HCT116 (cell line): ENCODE measurements at regions not wholly inside any gene's neighbourhood (a gene's known extent, or its start where the extent isn't known, plus 50 kb on each side); places are given as distances from the start of the nearest gene placed in this dataset.
"Not testable (repeated sequence)": the region's sequence is repeated elsewhere in the genome, so short reads cannot be mapped to it uniquely, and the experiment has no call there.

Experiments used
- ATAC-seq: fragments of 200-7000 bp; cut with Tn5 transposase; 2 replicates; pipeline ENCODE4 v1.9.1; 2020; ENCODE audit warnings: mild to moderate bottlenecking, moderate library complexity
- BruUV-seq: library from RNA; stranded (reverse); fragments of 400-500 nt; replicated peaks from 2 replicates; lab custom pipeline; 2021; lab: Mats Ljungman, UMichigan
- CTCF ChIA-PET: fragments of 300-600 bp; sonication (Branson Sonifier 250); formaldehyde crosslinking; loops from one replicate; lab custom pipeline; 2021; ENCODE audit warnings: antibody characterized with exemption; lab: Charles Lee
- POLR2A ChIA-PET: fragments of 300-600, 350-600 bp; sonication (Branson Sonifier 250); formaldehyde crosslinking; loops from one replicate; lab custom pipeline; 2021; ENCODE audit warnings: antibody characterized with exemption; lab: Charles Lee
- RAD21 ChIA-PET, 2 experiments: fragments of 300-600 bp; sonication (Branson Sonifier 250); formaldehyde crosslinking; loops; one replicate each; lab custom pipeline; 2023; ENCODE audit warnings: low total read pairs in 2 of 2; ENCODE audit not compliant: uncharacterized antibody in 2 of 2, unreplicated experiment in 2 of 2, low non-redundant PET in 1 of 2; lab: Charles Lee
- DNase-seq: peaks from one replicate; pipeline ENCODE4 v3.0.0-alpha.2; 2010; ENCODE audit warnings: low read depth, low spot score
- H2AFZ ChIP-seq: fragments of 200-600 bp; shearing (Covaris generic), sonication (generic); 2 replicates; pipeline ENCODE4 v1.6.1; 2017; ENCODE audit warnings: low read depth, mixed run types, mixed read lengths, antibody characterized with exemption, low read length; ENCODE audit not compliant: poor library complexity, severe bottlenecking
- H3K27ac ChIP-seq: 2 replicates; pipeline ENCODE4 v1.5.1; 2012; ENCODE audit warnings: low read depth, low read length
- H3K27me3 ChIP-seq: fragments of 200-600 bp; sonication (generic); 2 replicates; pipeline ENCODE4 v1.6.1; 2016; ENCODE audit warnings: mixed run types, low read length, mixed read lengths; ENCODE audit not compliant: insufficient read depth
- H3K36me3 ChIP-seq, 2 experiments: fragments of 200-500 bp in 1 of 2; fragments of 200-600 bp in 1 of 2; sonication (Bioruptor generic) in 1 of 2; sonication (generic) in 1 of 2; 2 replicates each; pipeline versions ENCODE4 v1.5.1 to v1.6.1; 2014 to 2016; ENCODE audit warnings: low read length in 2 of 2, inconsistent platforms in 1 of 2, mixed read lengths in 1 of 2, mixed run types in 1 of 2; ENCODE audit not compliant: insufficient read depth in 2 of 2, control insufficient read depth in 1 of 2
- H3K4me1 ChIP-seq, 2 experiments: fragments of 200-600 bp in 1 of 2; sonication (generic) in 1 of 2; 2 replicates each; pipeline versions ENCODE4 v1.5.1 to v1.6.1; 2012 to 2017; ENCODE audit warnings: low read length in 2 of 2, inconsistent platforms in 1 of 2, mild to moderate bottlenecking in 1 of 2, mixed read lengths in 1 of 2, mixed run types in 1 of 2, moderate library complexity in 1 of 2; ENCODE audit not compliant: insufficient read depth in 2 of 2, control insufficient read depth in 1 of 2
- H3K4me2 ChIP-seq: fragments of 200-600 bp; sonication (generic); 2 replicates; pipeline ENCODE4 v1.6.1; 2017; ENCODE audit warnings: mixed run types, low read length, mixed read lengths
- H3K4me3 ChIP-seq, 2 experiments: fragments of 200-600 bp in 1 of 2; sonication (generic) in 1 of 2; replicated peaks in 1 of 2; 2 replicates each; pipeline ENCODE4 v1.5.1; 2011 to 2016; ENCODE audit warnings: low read length in 2 of 2, control low read depth in 1 of 2, low read depth in 1 of 2, mild to moderate bottlenecking in 1 of 2, mixed read lengths in 1 of 2, mixed run types in 1 of 2
- H3K79me2 ChIP-seq: fragments of 200-600 bp; sonication (generic); 2 replicates; pipeline ENCODE4 v1.6.1; 2017; ENCODE audit warnings: mild to moderate bottlenecking, mixed run types, low read length, moderate library complexity, mixed read lengths; ENCODE audit not compliant: insufficient read depth
- H3K9ac ChIP-seq: fragments of 200-600 bp; sonication (generic); 2 replicates; pipeline ENCODE4 v1.6.1; 2016; ENCODE audit warnings: low read length, mixed read lengths
- H3K9me2 ChIP-seq: fragments of 200-600 bp; sonication (generic), shearing (Covaris generic); 2 replicates; pipeline ENCODE4 v1.6.1; 2017; ENCODE audit warnings: mixed run types, mild to moderate bottlenecking, moderate library complexity; ENCODE audit not compliant: insufficient read depth
- H3K9me3 ChIP-seq, 2 experiments: fragments of 200-500 bp in 1 of 2; fragments of 200-600 bp in 1 of 2; sonication (Bioruptor generic) in 1 of 2; sonication (generic) in 1 of 2; 2 replicates each; pipeline ENCODE4 v1.6.1; 2014 to 2017; ENCODE audit warnings: low read length in 2 of 2, mixed read lengths in 2 of 2, inconsistent platforms in 1 of 2, low read depth in 1 of 2, mild to moderate bottlenecking in 1 of 2, mixed run types in 1 of 2, moderate library complexity in 1 of 2; ENCODE audit not compliant: control insufficient read depth in 1 of 2, insufficient read depth in 1 of 2
- H4K20me1 ChIP-seq: fragments of 200-600 bp; sonication (generic), shearing (Covaris generic); 2 replicates; pipeline ENCODE4 v1.6.1; 2017; ENCODE audit warnings: mixed run types, mild to moderate bottlenecking, moderate library complexity; ENCODE audit not compliant: insufficient read depth
- ELF1 ChIP-seq: IDR thresholded peaks from 2 replicates; pipeline ENCODE4 v1.6.1; 2012; ENCODE audit warnings: low read depth, borderline replicate concordance
- EZH2 ChIP-seq: fragments of 200-600 bp; sonication (generic); IDR thresholded peaks from 2 replicates; pipeline ENCODE4 v1.6.1; 2017; ENCODE audit warnings: antibody characterized with exemption, mixed run types
- EZH2phosphoT487 ChIP-seq: fragments of 200-600 bp; IDR thresholded peaks from 2 replicates; pipeline ENCODE4 v1.6.1; 2018; ENCODE audit warnings: antibody characterized with exemption, borderline replicate concordance
- SRF ChIP-seq: IDR thresholded peaks from 2 replicates; pipeline ENCODE4 v1.6.1; 2012; ENCODE audit warnings: low read depth
- YY1 ChIP-seq: IDR thresholded peaks from 2 replicates; pipeline ENCODE4 v1.6.1; 2011; ENCODE audit warnings: low read length, low read depth, moderate library complexity, mild to moderate bottlenecking; ENCODE audit not compliant: insufficient replicate concordance; ENCODE audit errors: extremely low read depth
- intact Hi-C: fragments of 100-400 bp; cut with micrococcal nuclease; formaldehyde crosslinking; loops from 2 replicates; pipeline ENCODE4 v1.10.0; 2022
- TF ChIP-seq, protein P1 (sequence below): IDR thresholded peaks from 2 replicates; pipeline ENCODE4 v1.6.1; 2012
- TF ChIP-seq, protein P2 (sequence below): IDR thresholded peaks from 2 replicates; pipeline ENCODE4 v1.6.1; 2012; ENCODE audit warnings: low read depth

DNA sequence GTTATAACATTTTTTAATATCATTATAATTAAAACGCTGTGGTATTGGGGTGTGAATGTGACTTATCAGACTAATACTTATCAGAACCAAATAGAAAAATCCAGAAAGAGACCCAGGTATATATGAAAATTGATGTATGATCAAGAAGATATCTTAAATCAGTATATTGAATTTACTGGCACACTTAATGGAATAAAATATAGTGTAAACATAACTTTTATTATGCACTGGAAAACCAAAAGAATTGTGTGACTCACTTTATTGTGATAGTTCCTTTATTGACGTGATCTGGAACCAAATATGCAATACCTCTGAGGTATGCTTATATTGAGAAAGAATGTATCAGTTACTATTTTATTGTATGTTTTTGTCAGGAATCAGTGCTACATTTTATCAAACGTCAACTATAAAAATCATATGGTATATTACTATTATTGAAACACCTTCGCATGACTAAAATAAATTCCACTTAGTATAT lies 250.7 kb upstream of the SPOPL start:
- H4K20me1 ChIP-seq, H3K4me1 ChIP-seq, H3K79me2 ChIP-seq, H3K4me2 ChIP-seq, ATAC-seq, RAD21 ChIA-PET, H3K9ac ChIP-seq, intact Hi-C loops, H2AFZ ChIP-seq, H3K9me3 ChIP-seq, H3K9me2 ChIP-seq, BruUV-seq, H3K27me3 ChIP-seq, CTCF ChIA-PET, DNase-seq, H3K27ac ChIP-seq, H3K36me3 ChIP-seq, POLR2A ChIA-PET, H3K4me3 ChIP-seq: not testable (repeated sequence)

DNA sequence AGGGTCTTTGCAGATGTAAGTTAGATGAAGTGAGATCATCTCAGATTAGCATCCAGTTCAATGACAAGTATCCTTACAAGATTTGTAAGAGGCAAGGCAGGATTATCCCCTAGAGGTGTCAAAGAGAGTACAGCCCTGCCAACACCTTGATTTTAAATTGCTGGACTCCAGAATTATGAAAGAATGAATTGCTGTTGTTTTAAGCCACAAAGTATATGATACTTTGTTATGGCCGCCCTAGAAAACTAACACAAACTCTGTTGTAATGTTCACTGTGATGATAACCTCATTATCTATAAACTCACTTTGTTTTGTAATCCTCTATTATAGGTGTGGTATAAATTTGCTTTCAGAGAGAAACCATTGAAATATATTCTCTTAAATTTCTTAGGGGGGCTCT lies 249.0 kb upstream of the SPOPL start:
- Histone ChIP-seq H3K4me2 (no peak overlapping the region), H3K9me2 (no peaks in the 10 kb centered on the region; the same call in 1 of the 2 replicates), H3K9me3 (no peaks in the 10 kb centered on the region), H3K9ac (no peak overlapping the region), H3K4me1 (no peaks in the 10 kb centered on the region), H4K20me1 (no peaks in the 10 kb centered on the region), H3K27me3 (no peaks in the 10 kb centered on the region), H3K4me3 (no peak overlapping the region), H3K79me2 (no peaks in the 10 kb centered on the region), H3K27ac (no peak overlapping the region), H2AFZ (no peak overlapping the region), H3K36me3 (no peaks in the 10 kb centered on the region)
- CTCF ChIA-PET = no interaction called here
- ATAC-seq (no peak), DNase-seq (no peak)
- BruUV-seq = no TSS peak
- POLR2A ChIA-PET = no interaction called here
- intact Hi-C loops = no loop called here
- RAD21 ChIA-PET = no interaction called here
- TF ChIP-seq, protein P1, sequence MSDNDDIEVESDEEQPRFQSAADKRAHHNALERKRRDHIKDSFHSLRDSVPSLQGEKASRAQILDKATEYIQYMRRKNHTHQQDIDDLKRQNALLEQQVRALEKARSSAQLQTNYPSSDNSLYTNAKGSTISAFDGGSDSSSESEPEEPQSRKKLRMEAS = no peak
- TF ChIP-seq YY1 (no peak), EZH2phosphoT487 (no peak), EZH2 (no peak), SRF (no peak), ELF1 (no peak)
- TF ChIP-seq, protein P2, sequence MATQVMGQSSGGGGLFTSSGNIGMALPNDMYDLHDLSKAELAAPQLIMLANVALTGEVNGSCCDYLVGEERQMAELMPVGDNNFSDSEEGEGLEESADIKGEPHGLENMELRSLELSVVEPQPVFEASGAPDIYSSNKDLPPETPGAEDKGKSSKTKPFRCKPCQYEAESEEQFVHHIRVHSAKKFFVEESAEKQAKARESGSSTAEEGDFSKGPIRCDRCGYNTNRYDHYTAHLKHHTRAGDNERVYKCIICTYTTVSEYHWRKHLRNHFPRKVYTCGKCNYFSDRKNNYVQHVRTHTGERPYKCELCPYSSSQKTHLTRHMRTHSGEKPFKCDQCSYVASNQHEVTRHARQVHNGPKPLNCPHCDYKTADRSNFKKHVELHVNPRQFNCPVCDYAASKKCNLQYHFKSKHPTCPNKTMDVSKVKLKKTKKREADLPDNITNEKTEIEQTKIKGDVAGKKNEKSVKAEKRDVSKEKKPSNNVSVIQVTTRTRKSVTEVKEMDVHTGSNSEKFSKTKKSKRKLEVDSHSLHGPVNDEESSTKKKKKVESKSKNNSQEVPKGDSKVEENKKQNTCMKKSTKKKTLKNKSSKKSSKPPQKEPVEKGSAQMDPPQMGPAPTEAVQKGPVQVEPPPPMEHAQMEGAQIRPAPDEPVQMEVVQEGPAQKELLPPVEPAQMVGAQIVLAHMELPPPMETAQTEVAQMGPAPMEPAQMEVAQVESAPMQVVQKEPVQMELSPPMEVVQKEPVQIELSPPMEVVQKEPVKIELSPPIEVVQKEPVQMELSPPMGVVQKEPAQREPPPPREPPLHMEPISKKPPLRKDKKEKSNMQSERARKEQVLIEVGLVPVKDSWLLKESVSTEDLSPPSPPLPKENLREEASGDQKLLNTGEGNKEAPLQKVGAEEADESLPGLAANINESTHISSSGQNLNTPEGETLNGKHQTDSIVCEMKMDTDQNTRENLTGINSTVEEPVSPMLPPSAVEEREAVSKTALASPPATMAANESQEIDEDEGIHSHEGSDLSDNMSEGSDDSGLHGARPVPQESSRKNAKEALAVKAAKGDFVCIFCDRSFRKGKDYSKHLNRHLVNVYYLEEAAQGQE = no peak
